ENCODE measurements at regions not wholly inside any gene's neighbourhood (a gene's known extent, or its start where the extent isn't known, plus 50 kb on each side); places are given as distances from the start of the nearest gene placed in this dataset.

GRCh38 chr20:57904314-57905105 lies 194.7 kb upstream of the PMEPA1 start:
- TF ChIP-seq EP300 (IDR thresholded peaks at IDR 0.05), result no peak
- no peak for TF ChIP-seq POLR2A (IDR thresholded peaks at IDR 0.05)
- TF ChIP-seq CTCF (IDR thresholded peaks at IDR 0.05), result no peak
